ENCODE measurements at regions not wholly inside any gene's neighbourhood (a gene's known extent, or its start where the extent isn't known, plus 50 kb on each side); places are given as distances from the start of the nearest gene placed in this dataset.

DNA sequence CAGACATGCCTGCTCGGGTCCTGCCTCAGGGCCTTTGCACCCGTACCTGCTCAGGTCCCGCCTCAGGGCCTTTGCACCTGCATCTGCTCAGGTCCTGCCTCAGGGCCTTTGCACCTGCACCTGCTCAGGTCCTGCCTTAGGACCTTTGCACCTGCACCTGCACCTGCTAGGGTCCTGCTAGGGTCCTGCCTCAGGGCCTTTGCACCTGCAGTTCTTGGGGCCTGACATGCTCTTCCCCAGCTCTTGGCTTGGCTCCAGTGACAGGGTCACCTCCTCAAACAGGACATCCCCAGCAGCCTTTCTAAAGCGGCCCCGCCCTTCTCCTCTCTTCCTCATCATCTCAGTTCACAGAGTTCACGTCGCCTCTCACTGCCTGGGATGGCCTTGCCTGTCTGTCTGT, 54.9 kb upstream of the NCOR2 start:
- no peak overlapping the region for H3K4me3 ChIP-seq (ENCODE audit: low read depth in 1 of 3, low read length in 3 of 3)
- peaks cover 0 to 3% (median 0%) of the 10 kb centered on the region in 3 donors for H3K36me3 ChIP-seq (ENCODE audit: control insufficient read depth in 3 of 3, insufficient read depth in 2 of 3, low read depth in 1 of 3, low read length in 3 of 3)
- H3K27ac ChIP-seq (ENCODE audit: low read depth in 1 of 3, low read length in 2 of 3) = no peak overlapping the region
- H3K9me3 ChIP-seq (ENCODE audit: control insufficient read depth in 2 of 2, insufficient read depth in 1 of 2, low read depth in 1 of 2, low read length in 1 of 2) = peaks cover 0 to 11% of the 10 kb centered on the region in 2 donors
- H3K27me3 ChIP-seq (ENCODE audit: control insufficient read depth in 3 of 3, insufficient read depth in 3 of 3, low read length in 3 of 3) = no peaks in the 10 kb centered on the region
- FAIRE-seq = no peak
- H3K4me1 ChIP-seq (ENCODE audit: control insufficient read depth in 3 of 3, insufficient read depth in 2 of 3, low read depth in 1 of 3, low read length in 2 of 3) = peaks cover 9 to 19% (median 9%) of the 10 kb centered on the region in 3 donors
- 53 to 77% (median 61%) methylated on average over 7 of the region's 7 CpGs for WGBS, 3 donors
- DNase-seq = no peak

DNA sequence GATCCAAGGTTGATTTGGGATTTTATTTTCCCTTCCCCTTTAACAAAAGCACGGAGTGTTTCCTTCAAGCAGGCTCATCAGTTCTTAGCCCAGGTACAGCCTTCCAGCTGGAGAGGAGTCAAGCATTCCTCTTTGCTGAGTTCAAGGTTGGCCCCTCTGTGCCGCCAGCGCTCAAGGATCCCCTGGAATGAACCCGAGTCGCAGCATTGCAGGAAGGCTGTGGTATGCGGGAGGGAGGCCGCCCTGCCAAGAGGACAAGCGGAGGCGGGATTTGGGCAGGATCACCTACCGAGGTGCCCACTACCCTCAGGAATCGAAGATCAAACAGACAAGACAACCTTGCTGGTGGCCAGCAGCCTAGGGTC, 53.9 kb upstream of the NCOR2 start:
- peaks cover 0 to 11% of the 10 kb centered on the region in 2 donors for H3K9me3 ChIP-seq (ENCODE audit: control insufficient read depth in 2 of 2, insufficient read depth in 1 of 2, low read depth in 1 of 2, low read length in 1 of 2)
- H3K36me3 ChIP-seq (ENCODE audit: control insufficient read depth in 3 of 3, insufficient read depth in 2 of 3, low read depth in 1 of 3, low read length in 3 of 3) = peaks cover 0 to 3% (median 0%) of the 10 kb centered on the region in 3 donors
- peaks cover 7 to 10% (median 9%) of the 10 kb centered on the region in 3 donors for H3K4me1 ChIP-seq (ENCODE audit: control insufficient read depth in 3 of 3, insufficient read depth in 2 of 3, low read depth in 1 of 3, low read length in 2 of 3)
- H3K27me3 ChIP-seq (ENCODE audit: control insufficient read depth in 3 of 3, insufficient read depth in 3 of 3, low read length in 3 of 3) = no peaks in the 10 kb centered on the region
- FAIRE-seq = no peak
- H3K27ac ChIP-seq (ENCODE audit: low read depth in 1 of 3, low read length in 2 of 3) = peak overlapping the region in 1 of 3 donors; percentile 18
- no peak overlapping the region for H3K4me3 ChIP-seq (ENCODE audit: low read depth in 1 of 3, low read length in 3 of 3)
- WGBS, 3 donors = 74 to 86% (median 76%) methylated on average over 11 of the region's 11 CpGs
- DNase-seq = no peak

DNA sequence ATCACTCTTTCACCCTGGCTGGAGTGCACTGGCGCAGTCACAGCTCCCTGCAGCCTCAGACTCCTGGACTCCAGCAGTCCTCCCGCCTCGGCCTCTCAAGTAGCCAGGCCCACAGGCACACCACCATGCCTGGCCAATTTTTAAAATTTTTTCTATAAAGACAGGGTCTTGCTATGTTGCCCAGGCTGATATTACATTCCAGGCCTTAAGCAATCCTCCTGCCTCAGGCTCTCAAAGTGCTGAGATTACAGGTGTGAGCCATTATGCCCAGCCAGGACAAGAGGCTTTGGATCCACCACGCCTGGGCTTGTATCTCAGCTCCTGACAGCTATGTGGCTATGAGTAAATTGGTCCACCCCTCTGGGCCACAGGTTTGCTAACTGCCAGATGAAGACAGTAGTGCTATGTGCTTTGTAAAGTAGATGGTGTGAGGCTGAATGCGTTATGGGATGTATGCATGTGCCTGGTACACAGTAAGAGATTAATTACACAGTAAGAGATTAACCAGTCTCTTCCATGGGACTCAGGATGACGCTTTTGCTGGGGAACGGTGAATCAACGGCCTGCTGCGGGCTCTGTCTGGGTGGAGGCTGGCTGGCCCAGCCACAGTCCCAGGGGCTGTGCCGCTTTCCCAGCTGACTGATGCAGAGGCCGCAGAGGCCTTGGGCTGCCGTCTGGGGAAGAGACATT, 53.3 kb upstream of the NCOR2 start:
- H3K9me3 ChIP-seq (ENCODE audit: control insufficient read depth in 2 of 2, insufficient read depth in 1 of 2, low read depth in 1 of 2, low read length in 1 of 2) = peaks cover 0 to 11% of the 10 kb centered on the region in 2 donors
- H3K27ac ChIP-seq (ENCODE audit: low read depth in 1 of 3, low read length in 2 of 3) = peak overlapping the region in 1 of 3 donors; percentile 5
- H3K4me3 ChIP-seq (ENCODE audit: low read depth in 1 of 3, low read length in 3 of 3) = no peak overlapping the region
- no peaks in the 10 kb centered on the region for H3K27me3 ChIP-seq (ENCODE audit: control insufficient read depth in 3 of 3, insufficient read depth in 3 of 3, low read length in 3 of 3)
- FAIRE-seq (no peak), DNase-seq (no peak)
- H3K36me3 ChIP-seq (ENCODE audit: control insufficient read depth in 3 of 3, insufficient read depth in 2 of 3, low read depth in 1 of 3, low read length in 3 of 3) = peaks cover 0 to 3% (median 0%) of the 10 kb centered on the region in 3 donors
- peaks cover 4 to 5% (median 5%) of the 10 kb centered on the region in 3 donors for H3K4me1 ChIP-seq (ENCODE audit: control insufficient read depth in 3 of 3, insufficient read depth in 2 of 3, low read depth in 1 of 3, low read length in 2 of 3)
- 80 to 88% (median 84%) methylated on average over 12 of the region's 12 CpGs for WGBS, 3 donors

DNA sequence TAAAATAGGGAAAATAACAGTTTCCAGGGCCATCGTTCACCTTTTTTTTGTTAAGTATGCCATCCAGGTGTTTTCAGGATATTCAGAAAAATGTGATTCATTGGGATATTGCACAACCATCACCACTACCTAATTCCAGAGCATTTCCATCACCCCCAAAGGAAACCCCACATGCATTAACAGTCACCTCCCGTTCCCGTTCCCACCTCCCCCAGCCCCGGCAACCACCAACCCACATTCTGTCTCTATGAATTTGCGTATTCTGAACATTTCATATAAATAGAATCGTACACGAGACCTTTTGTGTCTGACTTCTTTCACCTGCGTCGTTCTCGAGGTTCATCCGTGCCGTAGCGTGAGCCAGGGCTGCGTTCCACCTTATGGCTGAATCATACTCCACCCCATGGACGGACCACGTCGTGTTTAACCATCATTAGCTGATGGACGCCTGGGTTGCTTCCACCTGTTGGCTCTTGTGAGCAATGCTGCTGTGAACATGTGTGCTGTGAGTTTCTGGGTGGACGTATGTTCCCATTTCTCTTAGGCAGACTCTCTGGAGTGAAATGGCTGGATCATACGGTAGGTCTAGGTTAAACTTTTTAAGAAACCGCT, 51.0 kb upstream of the NCOR2 start:
- Histone ChIP-seq H3K27me3 (ENCODE audit: control insufficient read depth in 3 of 3, insufficient read depth in 3 of 3, low read length in 3 of 3) (no peaks in the 10 kb centered on the region), H3K36me3 (ENCODE audit: control insufficient read depth in 3 of 3, insufficient read depth in 2 of 3, low read depth in 1 of 3, low read length in 3 of 3) (peaks cover 0 to 1% (median 0%) of the 10 kb centered on the region in 3 donors), H3K4me1 (ENCODE audit: control insufficient read depth in 3 of 3, insufficient read depth in 2 of 3, low read depth in 1 of 3, low read length in 2 of 3) (peaks cover 0 to 1% (median 0%) of the 10 kb centered on the region in 3 donors), H3K4me3 (ENCODE audit: low read depth in 1 of 3, low read length in 3 of 3) (no peak overlapping the region), H3K27ac (ENCODE audit: low read depth in 1 of 3, low read length in 2 of 3) (no peak overlapping the region), H3K9me3 (ENCODE audit: control insufficient read depth in 2 of 2, insufficient read depth in 1 of 2, low read depth in 1 of 2, low read length in 1 of 2) (peaks cover 0 to 14% of the 10 kb centered on the region in 2 donors)
- DNase-seq = no peak
- no peak for FAIRE-seq
- 76 to 86% (median 83%) methylated on average over 21 of the region's 21 CpGs for WGBS, 3 donors

DNA sequence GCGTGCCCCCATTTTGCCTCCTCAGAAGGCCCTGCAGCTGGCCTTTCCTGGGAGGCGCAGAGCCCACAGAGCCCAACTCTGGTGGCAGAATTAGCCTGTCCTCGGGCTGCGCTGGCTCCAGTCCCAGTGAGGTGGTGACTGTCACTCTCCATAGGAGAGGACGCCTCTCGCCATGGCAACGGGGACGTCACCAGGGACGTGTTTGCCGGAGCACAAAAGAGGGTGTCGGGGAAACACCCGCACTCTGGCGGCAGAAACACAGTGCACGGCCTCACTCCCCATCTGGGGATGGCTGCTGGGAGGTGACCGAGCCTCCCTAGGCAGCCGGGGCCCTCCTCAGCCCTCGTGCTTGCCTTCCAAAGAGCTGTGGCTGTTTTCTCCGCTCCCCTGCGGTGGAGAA, 50.2 kb upstream of the NCOR2 start:
- Histone ChIP-seq H3K27ac (ENCODE audit: low read depth in 1 of 3, low read length in 2 of 3) (no peak overlapping the region), H3K4me3 (ENCODE audit: low read depth in 1 of 3, low read length in 3 of 3) (no peak overlapping the region), H3K36me3 (ENCODE audit: control insufficient read depth in 3 of 3, insufficient read depth in 2 of 3, low read depth in 1 of 3, low read length in 3 of 3) (no peaks in the 10 kb centered on the region), H3K4me1 (ENCODE audit: control insufficient read depth in 3 of 3, insufficient read depth in 2 of 3, low read depth in 1 of 3, low read length in 2 of 3) (peaks cover 0 to 2% (median 0%) of the 10 kb centered on the region in 3 donors), H3K27me3 (ENCODE audit: control insufficient read depth in 3 of 3, insufficient read depth in 3 of 3, low read length in 3 of 3) (no peaks in the 10 kb centered on the region), H3K9me3 (ENCODE audit: control insufficient read depth in 2 of 2, insufficient read depth in 1 of 2, low read depth in 1 of 2, low read length in 1 of 2) (peaks cover 0 to 17% of the 10 kb centered on the region in 2 donors)
- no peak for FAIRE-seq
- 44 to 74% (median 59%) methylated on average over 19 of the region's 19 CpGs for WGBS, 3 donors
- DNase-seq = no peak

Measured in small intestine (tissue), 7 donors.